WTC11 (cell line): ENCODE measurements at regions not wholly inside any gene's neighbourhood (a gene's known extent, or its start where the extent isn't known, plus 50 kb on each side); places are given as distances from the start of the nearest gene placed in this dataset.

Source experiments
- CTCF ChIP-seq: fragments of 200-600 bp; IDR thresholded peaks from 2 replicates; pipeline ENCODE4 v1.8.0; 2022; ENCODE audit warnings: antibody characterized with exemption
- NFYB ChIP-seq: sonication (generic); formaldehyde crosslinking; conservative IDR thresholded peaks from 2 replicates; pipeline ENCODE4 v1.8.0; 2022; ENCODE audit warnings: low read depth, missing genetic modification reagents
- SP1 ChIP-seq: sonication (generic); formaldehyde crosslinking; conservative IDR thresholded peaks from 2 replicates; pipeline ENCODE4 v1.8.1; 2022; ENCODE audit warnings: missing genetic modification reagents
- TF ChIP-seq, protein P1 (sequence below): sonication (generic); formaldehyde crosslinking; IDR thresholded peaks from 2 replicates; pipeline ENCODE4 v1.8.1; 2022; ENCODE audit warnings: mild to moderate bottlenecking, moderate library complexity, missing genetic modification reagents

DNA sequence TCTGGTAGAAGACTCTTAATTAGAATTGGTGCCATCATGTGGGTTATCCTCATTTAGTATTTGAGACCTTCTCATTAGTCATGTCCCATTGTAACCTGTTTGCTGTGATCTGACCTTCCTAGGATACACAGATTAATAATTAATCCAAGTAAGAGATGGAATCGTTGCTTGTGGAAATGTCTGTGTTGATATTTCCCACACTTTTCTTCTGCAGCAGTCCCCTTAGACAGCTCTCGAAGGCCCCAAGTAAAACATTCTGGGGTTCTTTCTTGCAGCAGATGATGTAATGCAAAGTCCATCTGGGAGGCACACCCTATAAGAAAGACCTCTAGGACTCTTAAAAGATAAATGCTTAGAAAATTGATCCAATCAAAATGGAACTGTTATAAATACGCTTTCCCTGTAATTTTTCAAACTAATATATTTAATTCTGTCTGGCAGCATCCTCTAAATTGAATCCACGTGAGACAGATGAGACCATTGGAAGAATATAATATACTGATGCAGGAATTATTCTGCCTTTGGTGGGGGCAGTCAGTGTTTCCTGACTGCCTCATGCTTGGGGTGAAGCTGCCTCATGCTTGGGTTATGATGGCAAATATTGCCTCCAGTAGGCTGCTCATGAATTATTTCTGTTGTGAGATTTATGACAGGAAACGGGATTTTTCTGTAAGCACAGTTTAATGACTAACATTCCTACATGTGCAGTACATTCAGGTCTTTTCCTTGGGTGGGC, 54.5 kb upstream of the ARMC2 start:
- TF ChIP-seq CTCF = no peak
- TF ChIP-seq, protein P1, sequence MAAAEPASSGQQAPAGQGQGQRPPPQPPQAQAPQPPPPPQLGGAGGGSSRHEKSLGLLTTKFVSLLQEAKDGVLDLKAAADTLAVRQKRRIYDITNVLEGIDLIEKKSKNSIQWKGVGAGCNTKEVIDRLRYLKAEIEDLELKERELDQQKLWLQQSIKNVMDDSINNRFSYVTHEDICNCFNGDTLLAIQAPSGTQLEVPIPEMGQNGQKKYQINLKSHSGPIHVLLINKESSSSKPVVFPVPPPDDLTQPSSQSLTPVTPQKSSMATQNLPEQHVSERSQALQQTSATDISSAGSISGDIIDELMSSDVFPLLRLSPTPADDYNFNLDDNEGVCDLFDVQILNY (CRISPR knock-in tag) = no peak
- TF ChIP-seq SP1 (CRISPR knock-in tag) = no peak
- no peak for TF ChIP-seq NFYB
